IMR-90 (cell line): ENCODE measurements at regions not wholly inside any gene's neighbourhood (a gene's known extent, or its start where the extent isn't known, plus 50 kb on each side); places are given as distances from the start of the nearest gene placed in this dataset.

Experiments
- ATAC-seq: fragments of 200-7000 bp; cut with Tn5 transposase; 2 replicates; pipeline ENCODE4 v1.9.1; 2020; ENCODE audit warnings: low read depth, mild to moderate bottlenecking, moderate library complexity
- BruUV-seq: library from RNA; stranded (reverse); fragments of 400-500 nt; replicated peaks from 2 replicates; lab custom pipeline; 2021; lab: Mats Ljungman, UMichigan
- CTCF ChIA-PET: fragments of 300-600 bp; formaldehyde crosslinking; extraction: SDS; loops from one replicate; lab custom pipeline; 2021; ENCODE audit warnings: antibody characterized with exemption; lab: Yijun Ruan, JAX
- POLR2A ChIA-PET: fragments of 300-600 bp; sonication (Branson Sonifier 250); formaldehyde crosslinking; loops from one replicate; lab custom pipeline; 2022; ENCODE audit warnings: antibody characterized with exemption; ENCODE audit not compliant: unreplicated experiment; lab: Charles Lee
- DNase-seq: peaks from one replicate; pipeline ENCODE4 v3.0.0; 2013
- H2AFZ ChIP-seq: replicated peaks from 2 replicates; pipeline ENCODE3; 2013; ENCODE audit warnings: low read length, mild to moderate bottlenecking; ENCODE audit not compliant: poor library complexity
- H2AK5ac ChIP-seq: 2 replicates; pipeline ENCODE4 v1.6.1; 2013; ENCODE audit warnings: low read depth, low read length, inconsistent platforms
- H2AK9ac ChIP-seq: replicated peaks from 2 replicates; pipeline ENCODE3; 2013; ENCODE audit warnings: mild to moderate bottlenecking, low read depth, low read length, moderate library complexity; ENCODE audit not compliant: poor library complexity
- H2BK120ac ChIP-seq: 2 replicates; pipeline ENCODE4 v1.6.1; 2013; ENCODE audit warnings: low read depth, low read length, inconsistent platforms
- H2BK15ac ChIP-seq: 3 replicates; pipeline ENCODE4 v1.6.1; 2013; ENCODE audit warnings: low read depth, low read length, inconsistent platforms
- H2BK20ac ChIP-seq: 2 replicates; pipeline ENCODE4 v1.6.1; 2013; ENCODE audit warnings: low read depth, mild to moderate bottlenecking, inconsistent platforms, low read length, moderate library complexity
- H2BK5ac ChIP-seq: 2 replicates; pipeline ENCODE4 v1.6.1; 2013; ENCODE audit warnings: mild to moderate bottlenecking, low read depth, low read length, inconsistent platforms; ENCODE audit not compliant: poor library complexity, severe bottlenecking
- H3K14ac ChIP-seq: replicated peaks from 2 replicates; pipeline ENCODE4 v1.6.1; 2013; ENCODE audit warnings: low read depth, low read length, inconsistent platforms
- H3K18ac ChIP-seq: 2 replicates; pipeline ENCODE4 v1.6.1; 2013; ENCODE audit warnings: low read depth, low read length, control low read depth
- H3K23ac ChIP-seq: 2 replicates; pipeline ENCODE4 v1.6.1; 2013; ENCODE audit warnings: low read depth, low read length, inconsistent platforms
- H3K27ac ChIP-seq: 2 replicates; pipeline ENCODE4 v1.5.1; 2013; ENCODE audit warnings: mild to moderate bottlenecking, control low read depth, low read length; ENCODE audit not compliant: insufficient read depth
- H3K27me3 ChIP-seq: 2 replicates; pipeline ENCODE4 v1.6.1; 2013; ENCODE audit warnings: low read length; ENCODE audit not compliant: control insufficient read depth, insufficient read depth
- H3K36me3 ChIP-seq: 2 replicates; pipeline ENCODE4 v1.6.1; 2013; ENCODE audit warnings: low read length, mixed read lengths; ENCODE audit not compliant: control insufficient read depth, insufficient read depth
- H3K4ac ChIP-seq: 2 replicates; pipeline ENCODE4 v1.6.1; 2013; ENCODE audit warnings: low read depth, low read length, inconsistent platforms
- H3K4me1 ChIP-seq: 2 replicates; pipeline ENCODE4 v1.6.1; 2013; ENCODE audit warnings: low read length, mixed read lengths; ENCODE audit not compliant: control insufficient read depth, insufficient read depth
- H3K4me2 ChIP-seq: 2 replicates; pipeline ENCODE4 v1.6.1; 2013; ENCODE audit warnings: low read depth, mild to moderate bottlenecking, control low read depth, low read length, moderate library complexity
- H3K4me3 ChIP-seq: 2 replicates; pipeline ENCODE4 v1.5.1; 2013; ENCODE audit warnings: low read depth, mild to moderate bottlenecking, control low read depth, low read length, moderate library complexity; ENCODE audit not compliant: insufficient read depth
- H3K56ac ChIP-seq: 2 replicates; pipeline ENCODE4 v1.6.1; 2013; ENCODE audit warnings: low read length, inconsistent platforms; ENCODE audit not compliant: insufficient read depth; ENCODE audit errors: extremely low read depth
- H3K79me1 ChIP-seq, 2 experiments: 2 replicates each; pipeline ENCODE4 v1.6.1; 2013; ENCODE audit warnings: low read length in 2 of 2, inconsistent platforms in 1 of 2, low read depth in 1 of 2
- H3K9ac ChIP-seq: 2 replicates; pipeline ENCODE4 v1.6.1; 2013; ENCODE audit warnings: low read depth, low read length, control low read depth
- H3K9me1 ChIP-seq: 2 replicates; pipeline ENCODE4 v1.6.1; 2013; ENCODE audit warnings: low read length, inconsistent platforms; ENCODE audit not compliant: insufficient read depth
- H3K9me3 ChIP-seq: 2 replicates; pipeline ENCODE4 v1.6.1; 2013; ENCODE audit warnings: low read length; ENCODE audit not compliant: control insufficient read depth, insufficient read depth
- H4K20me1 ChIP-seq: 2 replicates; pipeline ENCODE4 v1.6.1; 2013; ENCODE audit warnings: low read length, inconsistent platforms; ENCODE audit not compliant: insufficient read depth
- H4K5ac ChIP-seq: 2 replicates; pipeline ENCODE4 v1.6.1; 2013; ENCODE audit warnings: mild to moderate bottlenecking, low read depth, low read length, control low read depth
- H4K8ac ChIP-seq, 2 experiments: 2 replicates each; pipeline ENCODE4 v1.6.1; 2013; ENCODE audit warnings: low read depth in 2 of 2, low read length in 2 of 2, control low read depth in 1 of 2, inconsistent platforms in 1 of 2
- H4K91ac ChIP-seq: 2 replicates; pipeline ENCODE4 v1.6.1; 2013; ENCODE audit warnings: low read depth, low read length, inconsistent platforms; ENCODE audit not compliant: insufficient read depth
- BHLHE40 ChIP-seq: fragments of 150-350 bp; IDR thresholded peaks from 2 replicates; pipeline ENCODE4 v1.6.1; 2016; ENCODE audit warnings: mild to moderate bottlenecking, low read depth, low read length
- FOS ChIP-seq: fragments of 150-350 bp; IDR thresholded peaks from 2 replicates; pipeline ENCODE4 v1.6.1; 2016; ENCODE audit warnings: low read depth, low read length
- NFE2L2 ChIP-seq: fragments of 150-350 bp; IDR thresholded peaks from 2 replicates; pipeline ENCODE4 v1.6.1; 2016; ENCODE audit warnings: low read depth, mild to moderate bottlenecking, low read length
- RCOR1 ChIP-seq: IDR thresholded peaks from 2 replicates; pipeline ENCODE4 v1.6.1; 2012; ENCODE audit warnings: mild to moderate bottlenecking, low read length, improper control_type of control experiment; ENCODE audit not compliant: insufficient replicate concordance
- SMC3 ChIP-seq: fragments of 150-350 bp; IDR thresholded peaks from 2 replicates; pipeline ENCODE4 v1.6.1; 2016; ENCODE audit warnings: low read depth, mild to moderate bottlenecking, antibody characterized with exemption, low read length, moderate library complexity
- WGBS, 2 experiments: methylation state at CpG; one replicate each; pipeline versions ENCODE4 v1.1.5 to v1.1.7; 2013; ENCODE audit warnings: missing lambda C conversion rate in 2 of 2; ENCODE audit not compliant: insufficient read length in 1 of 2; ENCODE audit errors: extremely low coverage in 2 of 2; 5-methylcytosine and 5-hydroxymethylcytosine counted together
- dilution Hi-C: fragments of 300-500 bp; cut with HindIII; formaldehyde crosslinking; loops from one replicate; pipeline ENCODE4 v1.14.3; 2018; ENCODE audit warnings: low sequenced_read_pairs; ENCODE audit not compliant: unreplicated experiment
- in situ Hi-C: fragments of 300-500 bp; cut with MboI; formaldehyde crosslinking; loops from 3 replicates; pipeline ENCODE4 v1.14.3; 2019; ENCODE audit warnings: low sequenced_read_pairs, inconsistent platforms, mixed read lengths
- intact Hi-C: fragments of 100-400 bp; cut with micrococcal nuclease; formaldehyde crosslinking; loops from 2 replicates; pipeline ENCODE4 v1.10.0; 2022

GRCh38 chr2:106988361-106988760 lies 102.4 kb upstream of the ST6GAL2 start:
- no peaks in the 10 kb centered on the region for H4K20me1 ChIP-seq
- H3K9me1 ChIP-seq: no peaks in the 10 kb centered on the region
- POLR2A ChIA-PET: no interaction called here
- ATAC-seq (no peak), DNase-seq (no peak)
- no peak overlapping the region for H3K27ac ChIP-seq
- H3K9ac ChIP-seq: no peak overlapping the region
- H2BK15ac ChIP-seq: no peak overlapping the region
- no peak overlapping the region for H2BK5ac ChIP-seq
- no peak overlapping the region for H4K5ac ChIP-seq
- H3K27me3 ChIP-seq: no peaks in the 10 kb centered on the region
- no peak overlapping the region for H2AK9ac ChIP-seq
- no CpG with 5 or more reads among the region's 1 CpG for WGBS, 2 experiments
- no peak overlapping the region for H3K18ac ChIP-seq
- no peak overlapping the region for H3K56ac ChIP-seq
- intact Hi-C loops (no loop called here), in situ Hi-C loops (no loop called here), dilution Hi-C loops (no loop called here)
- no peak overlapping the region for H4K8ac ChIP-seq
- no peak overlapping the region for H3K4me2 ChIP-seq
- H2AFZ ChIP-seq: no peak overlapping the region
- no peak overlapping the region for H3K4ac ChIP-seq
- no peak overlapping the region for H2BK20ac ChIP-seq
- H4K91ac ChIP-seq: no peak overlapping the region
- H2BK120ac ChIP-seq: no peak overlapping the region
- no peaks in the 10 kb centered on the region for H3K4me1 ChIP-seq
- H3K4me3 ChIP-seq: no peak overlapping the region
- H3K9me3 ChIP-seq: peaks cover 2% of the 10 kb centered on the region; the same call in 1 of the 2 replicates
- no peak overlapping the region for H3K14ac ChIP-seq
- H2AK5ac ChIP-seq: no peak overlapping the region
- TF ChIP-seq RCOR1 (no peak), SMC3 (no peak), BHLHE40 (no peak), FOS (no peak), NFE2L2 (no peak)
- no peaks in the 10 kb centered on the region for H3K79me1 ChIP-seq
- H3K36me3 ChIP-seq: no peaks in the 10 kb centered on the region
- no TSS peak for BruUV-seq
- no peak overlapping the region for H3K23ac ChIP-seq
- CTCF ChIA-PET: no interaction called here
